GM12878 (cell line): ENCODE measurements at regions not wholly inside any gene's neighbourhood (a gene's known extent, or its start where the extent isn't known, plus 50 kb on each side); places are given as distances from the start of the nearest gene placed in this dataset.

ENCODE experiments used
- ATAC-seq: fragments of 200-7000 bp; cut with Tn5 transposase; 3 replicates; pipeline ENCODE4 v1.9.1; 2020; ENCODE audit warnings: mild to moderate bottlenecking, moderate library complexity
- BruUV-seq: library from RNA; stranded (reverse); fragments of 400-500 nt; replicated peaks from 2 replicates; lab custom pipeline; 2021; lab: Mats Ljungman, UMichigan
- CTCF ChIA-PET: fragments of 300-600 bp; sonication (Branson Sonifier 250); formaldehyde crosslinking; extraction: SDS; loops from one replicate; lab custom pipeline; 2021; ENCODE audit warnings: inconsistent platforms; lab: Yijun Ruan, JAX
- POLR2A ChIA-PET: fragments of 350-600 bp; formaldehyde crosslinking; extraction: SDS; loops from one replicate; lab custom pipeline; 2021; ENCODE audit warnings: inconsistent platforms; lab: Charles Lee
- RAD21 ChIA-PET: fragments of 300-600 bp; sonication (Branson Sonifier 250); formaldehyde crosslinking; loops from one replicate; lab custom pipeline; 2023; ENCODE audit warnings: antibody characterized with exemption; ENCODE audit not compliant: unreplicated experiment; lab: Charles Lee
- SMC1A ChIA-PET: fragments of 300-600 bp; sonication (Branson Sonifier 250); formaldehyde crosslinking; loops from one replicate; lab custom pipeline; 2023; ENCODE audit not compliant: unreplicated experiment, uncharacterized antibody; lab: Charles Lee
- DNase-seq: peaks from one replicate; pipeline ENCODE4 v3.0.0-alpha.2; 2011; ENCODE audit warnings: low read depth, low spot score
- FAIRE-seq: peaks from 3 replicates; lab custom pipeline; 2011; peaks lifted over from hg19 to GRCh38; lab: Jason Lieb, UNC
- H2AFZ ChIP-seq: 2 replicates; pipeline ENCODE4 v1.6.0; 2011; ENCODE audit warnings: low read depth, low read length, control low read depth; ENCODE audit not compliant: control insufficient read depth
- H3K27ac ChIP-seq: 2 replicates; pipeline ENCODE4 v1.5.1; 2011; ENCODE audit warnings: control low read depth; ENCODE audit not compliant: control insufficient read depth, insufficient read depth
- H3K27me3 ChIP-seq, 2 experiments: replicated peaks in 1 of 2; 2 replicates each; pipeline versions ENCODE4 v1.6.0 to v1.6.1; 2011; ENCODE audit warnings: low read length in 1 of 2; ENCODE audit not compliant: control insufficient read depth in 2 of 2, insufficient read depth in 2 of 2
- H3K36me3 ChIP-seq, 2 experiments: 2 replicates each; pipeline ENCODE4 v1.5.1; 2011; ENCODE audit warnings: low read length in 1 of 2; ENCODE audit not compliant: control insufficient read depth in 2 of 2, insufficient read depth in 2 of 2
- H3K4me1 ChIP-seq: 2 replicates; pipeline ENCODE4 v1.6.1; 2011; ENCODE audit warnings: mild to moderate bottlenecking, low read length, moderate library complexity, mixed read lengths; ENCODE audit not compliant: control insufficient read depth, insufficient read depth
- H3K4me2 ChIP-seq: 2 replicates; pipeline ENCODE4 v1.6.0; 2011; ENCODE audit warnings: control low read depth; ENCODE audit not compliant: control insufficient read depth, insufficient read depth
- H3K4me3 ChIP-seq: fragments of 200-600 bp; sonication (generic); 2 replicates; pipeline ENCODE4 v1.5.1; 2016
- H3K79me2 ChIP-seq: 2 replicates; pipeline ENCODE4 v1.6.0; 2011; ENCODE audit warnings: low read length; ENCODE audit not compliant: control insufficient read depth, insufficient read depth
- H3K9ac ChIP-seq: 2 replicates; pipeline ENCODE4 v1.8.0; 2011; ENCODE audit warnings: low read length, control low read depth, mixed read lengths; ENCODE audit not compliant: control insufficient read depth, insufficient read depth
- H3K9me3 ChIP-seq: replicated peaks from 3 replicates; pipeline ENCODE4 v1.5.1; 2011; ENCODE audit warnings: mild to moderate bottlenecking, low read length; ENCODE audit not compliant: control insufficient read depth, insufficient read depth
- H4K20me1 ChIP-seq: 2 replicates; pipeline ENCODE4 v1.6.0; 2011; ENCODE audit not compliant: control insufficient read depth, insufficient read depth
- CHD4 ChIP-seq: fragments of 200-600 bp; sonication (generic); IDR thresholded peaks from 2 replicates; pipeline ENCODE4 v1.6.1; 2016; ENCODE audit warnings: mild to moderate bottlenecking
- EP300 ChIP-seq, 2 experiments: fragments of 150-350 bp in 1 of 2; IDR thresholded peaks; 2 replicates each; pipeline ENCODE4 v1.6.1; 2011 to 2012; ENCODE audit warnings: low read depth in 2 of 2, low read length in 2 of 2, borderline replicate concordance in 1 of 2, improper control_type of control experiment in 1 of 2, inconsistent platforms in 1 of 2; ENCODE audit not compliant: control insufficient read depth in 1 of 2
- FOXK2 ChIP-seq: fragments of 450-650 bp; IDR thresholded peaks from 2 replicates; pipeline ENCODE4 v1.6.1; 2017; ENCODE audit warnings: mild to moderate bottlenecking, moderate library complexity
- JUND ChIP-seq: IDR thresholded peaks from 2 replicates; pipeline ENCODE4 v1.6.1; 2012; ENCODE audit warnings: low read depth, mild to moderate bottlenecking, low read length, improper control_type of control experiment, moderate library complexity
- MEF2A ChIP-seq: IDR thresholded peaks from 2 replicates; pipeline ENCODE4 v1.6.1; 2011; ENCODE audit warnings: low read depth, mild to moderate bottlenecking, low read length, moderate library complexity; ENCODE audit not compliant: insufficient read depth
- NBN ChIP-seq: fragments of 450-650 bp; IDR thresholded peaks from 2 replicates; pipeline ENCODE4 v1.6.1; 2016
- NFYA ChIP-seq: IDR thresholded peaks from 2 replicates; pipeline ENCODE4 v1.6.1; 2011; ENCODE audit warnings: low read depth, mild to moderate bottlenecking, low read length, improper control_type of control experiment, borderline replicate concordance
- NRF1 ChIP-seq: conservative IDR thresholded peaks from 2 replicates; pipeline ENCODE4 v1.6.1; 2011; ENCODE audit warnings: mild to moderate bottlenecking, low read depth, low read length, improper control_type of control experiment
- PML ChIP-seq: IDR thresholded peaks from 2 replicates; pipeline ENCODE4 v1.6.1; 2012; ENCODE audit warnings: low read length, inconsistent platforms
- RAD51 ChIP-seq: fragments of 450-650 bp; IDR thresholded peaks from 2 replicates; pipeline ENCODE4 v1.6.1; 2016; ENCODE audit warnings: moderate library complexity, mild to moderate bottlenecking, inconsistent platforms
- RCOR1 ChIP-seq: conservative IDR thresholded peaks from 2 replicates; pipeline ENCODE4 v1.6.1; 2012; ENCODE audit warnings: low read depth, low read length, improper control_type of control experiment
- USF1 ChIP-seq: IDR thresholded peaks from 2 replicates; pipeline ENCODE4 v1.6.1; 2011; ENCODE audit warnings: borderline replicate concordance, low read depth, mild to moderate bottlenecking, moderate library complexity, mixed read lengths, low read length; ENCODE audit not compliant: insufficient read depth; ENCODE audit errors: extremely low read length
- WGBS: methylation state at CpG from one replicate; pipeline ENCODE4 v1.1.6; 2016; ENCODE audit warnings: low lambda C conversion rate; ENCODE audit not compliant: insufficient replicate concordance, insufficient coverage; ENCODE audit errors: missing lambda C conversion rate; 5-methylcytosine and 5-hydroxymethylcytosine counted together
- in situ Hi-C: fragments of 300-500 bp; cut with MboI; formaldehyde crosslinking; loops from 9 replicates; pipeline ENCODE4 v1.14.3; 2018; ENCODE audit warnings: mixed read lengths
- intact Hi-C: fragments of 100-400 bp; cut with micrococcal nuclease; formaldehyde crosslinking; loops from one replicate; pipeline ENCODE4 v1.14.2; 2022; ENCODE audit not compliant: unreplicated experiment
- TF ChIP-seq, protein P1 (sequence below): IDR thresholded peaks from 2 replicates; pipeline ENCODE4 v1.6.1; 2012; ENCODE audit warnings: improper control_type of control experiment, low read depth, low read length; ENCODE audit not compliant: insufficient replicate concordance
- TF ChIP-seq, protein P2 (sequence below): fragments of 450-650 bp; conservative IDR thresholded peaks from 2 replicates; pipeline ENCODE4 v1.6.1; 2017; ENCODE audit warnings: mild to moderate bottlenecking, moderate library complexity
- TF ChIP-seq, protein P3 (sequence below): IDR thresholded peaks from 2 replicates; pipeline ENCODE4 v1.6.1; 2011; ENCODE audit warnings: mild to moderate bottlenecking, low read depth, low read length, moderate library complexity; ENCODE audit not compliant: insufficient replicate concordance

DNA sequence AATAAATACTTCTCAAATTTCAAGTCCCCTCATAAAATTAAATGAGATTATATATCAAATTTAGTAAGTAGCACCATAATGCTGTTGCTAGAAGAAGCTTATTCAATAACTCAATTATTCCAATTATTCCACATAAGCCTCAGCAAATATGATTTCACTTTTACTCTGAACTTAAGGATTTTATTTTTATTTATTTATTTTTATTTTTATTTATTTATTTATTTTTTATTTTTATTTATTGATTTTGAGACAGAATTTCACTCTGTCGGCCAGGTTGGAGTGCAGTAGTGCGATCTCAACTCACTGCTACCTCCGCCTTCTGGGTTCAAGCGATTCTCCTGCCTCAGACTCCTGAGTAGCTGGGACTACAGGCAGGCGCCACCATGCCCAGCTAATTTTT lies 1308.3 kb upstream of the CDH9 start:
- FAIRE-seq, result no peak
- in situ Hi-C loops, result no loop called here
- TF ChIP-seq PML (no peak), NRF1 (no peak), NBN (no peak), FOXK2 (no peak), EP300 (IDR thresholded peaks at IDR 0.05; ENCODE audit: borderline replicate concordance in 1 of 2, control insufficient read depth in 1 of 2, low read depth in 2 of 2, low read length in 2 of 2) (no peak), NFYA (no peak), USF1 (no peak), RCOR1 (no peak), JUND (no peak), CHD4 (no peak), MEF2A (no peak), RAD51 (no peak)
- TF ChIP-seq, protein P1, sequence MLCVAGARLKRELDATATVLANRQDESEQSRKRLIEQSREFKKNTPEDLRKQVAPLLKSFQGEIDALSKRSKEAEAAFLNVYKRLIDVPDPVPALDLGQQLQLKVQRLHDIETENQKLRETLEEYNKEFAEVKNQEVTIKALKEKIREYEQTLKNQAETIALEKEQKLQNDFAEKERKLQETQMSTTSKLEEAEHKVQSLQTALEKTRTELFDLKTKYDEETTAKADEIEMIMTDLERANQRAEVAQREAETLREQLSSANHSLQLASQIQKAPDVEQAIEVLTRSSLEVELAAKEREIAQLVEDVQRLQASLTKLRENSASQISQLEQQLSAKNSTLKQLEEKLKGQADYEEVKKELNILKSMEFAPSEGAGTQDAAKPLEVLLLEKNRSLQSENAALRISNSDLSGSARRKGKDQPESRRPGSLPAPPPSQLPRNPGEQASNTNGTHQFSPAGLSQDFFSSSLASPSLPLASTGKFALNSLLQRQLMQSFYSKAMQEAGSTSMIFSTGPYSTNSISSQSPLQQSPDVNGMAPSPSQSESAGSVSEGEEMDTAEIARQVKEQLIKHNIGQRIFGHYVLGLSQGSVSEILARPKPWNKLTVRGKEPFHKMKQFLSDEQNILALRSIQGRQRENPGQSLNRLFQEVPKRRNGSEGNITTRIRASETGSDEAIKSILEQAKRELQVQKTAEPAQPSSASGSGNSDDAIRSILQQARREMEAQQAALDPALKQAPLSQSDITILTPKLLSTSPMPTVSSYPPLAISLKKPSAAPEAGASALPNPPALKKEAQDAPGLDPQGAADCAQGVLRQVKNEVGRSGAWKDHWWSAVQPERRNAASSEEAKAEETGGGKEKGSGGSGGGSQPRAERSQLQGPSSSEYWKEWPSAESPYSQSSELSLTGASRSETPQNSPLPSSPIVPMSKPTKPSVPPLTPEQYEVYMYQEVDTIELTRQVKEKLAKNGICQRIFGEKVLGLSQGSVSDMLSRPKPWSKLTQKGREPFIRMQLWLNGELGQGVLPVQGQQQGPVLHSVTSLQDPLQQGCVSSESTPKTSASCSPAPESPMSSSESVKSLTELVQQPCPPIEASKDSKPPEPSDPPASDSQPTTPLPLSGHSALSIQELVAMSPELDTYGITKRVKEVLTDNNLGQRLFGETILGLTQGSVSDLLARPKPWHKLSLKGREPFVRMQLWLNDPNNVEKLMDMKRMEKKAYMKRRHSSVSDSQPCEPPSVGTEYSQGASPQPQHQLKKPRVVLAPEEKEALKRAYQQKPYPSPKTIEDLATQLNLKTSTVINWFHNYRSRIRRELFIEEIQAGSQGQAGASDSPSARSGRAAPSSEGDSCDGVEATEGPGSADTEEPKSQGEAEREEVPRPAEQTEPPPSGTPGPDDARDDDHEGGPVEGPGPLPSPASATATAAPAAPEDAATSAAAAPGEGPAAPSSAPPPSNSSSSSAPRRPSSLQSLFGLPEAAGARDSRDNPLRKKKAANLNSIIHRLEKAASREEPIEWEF, result no peak
- TF ChIP-seq, protein P2, sequence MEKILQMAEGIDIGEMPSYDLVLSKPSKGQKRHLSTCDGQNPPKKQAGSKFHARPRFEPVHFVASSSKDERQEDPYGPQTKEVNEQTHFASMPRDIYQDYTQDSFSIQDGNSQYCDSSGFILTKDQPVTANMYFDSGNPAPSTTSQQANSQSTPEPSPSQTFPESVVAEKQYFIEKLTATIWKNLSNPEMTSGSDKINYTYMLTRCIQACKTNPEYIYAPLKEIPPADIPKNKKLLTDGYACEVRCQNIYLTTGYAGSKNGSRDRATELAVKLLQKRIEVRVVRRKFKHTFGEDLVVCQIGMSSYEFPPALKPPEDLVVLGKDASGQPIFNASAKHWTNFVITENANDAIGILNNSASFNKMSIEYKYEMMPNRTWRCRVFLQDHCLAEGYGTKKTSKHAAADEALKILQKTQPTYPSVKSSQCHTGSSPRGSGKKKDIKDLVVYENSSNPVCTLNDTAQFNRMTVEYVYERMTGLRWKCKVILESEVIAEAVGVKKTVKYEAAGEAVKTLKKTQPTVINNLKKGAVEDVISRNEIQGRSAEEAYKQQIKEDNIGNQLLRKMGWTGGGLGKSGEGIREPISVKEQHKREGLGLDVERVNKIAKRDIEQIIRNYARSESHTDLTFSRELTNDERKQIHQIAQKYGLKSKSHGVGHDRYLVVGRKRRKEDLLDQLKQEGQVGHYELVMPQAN, result no peak
- TF ChIP-seq, protein P3, sequence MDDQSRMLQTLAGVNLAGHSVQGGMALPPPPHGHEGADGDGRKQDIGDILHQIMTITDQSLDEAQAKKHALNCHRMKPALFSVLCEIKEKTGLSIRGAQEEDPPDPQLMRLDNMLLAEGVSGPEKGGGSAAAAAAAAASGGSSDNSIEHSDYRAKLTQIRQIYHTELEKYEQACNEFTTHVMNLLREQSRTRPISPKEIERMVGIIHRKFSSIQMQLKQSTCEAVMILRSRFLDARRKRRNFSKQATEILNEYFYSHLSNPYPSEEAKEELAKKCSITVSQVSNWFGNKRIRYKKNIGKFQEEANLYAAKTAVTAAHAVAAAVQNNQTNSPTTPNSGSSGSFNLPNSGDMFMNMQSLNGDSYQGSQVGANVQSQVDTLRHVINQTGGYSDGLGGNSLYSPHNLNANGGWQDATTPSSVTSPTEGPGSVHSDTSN, result no peak

More for the DNA sequence above, 1308.3 kb upstream of the CDH9 start:
- ATAC-seq, result no peak
- intact Hi-C loops, result loop anchor here (10.0 kb wide), 1 partner anchor 548 kb away; no protein-coding TSS in a partner anchor
- no peak for DNase-seq
- H4K20me1 ChIP-seq, result no peaks in the 10 kb centered on the region
- H3K4me2 ChIP-seq, result no peak overlapping the region
- no peak overlapping the region for H3K4me3 ChIP-seq
- no peak overlapping the region for H3K27ac ChIP-seq
- no peak overlapping the region for H2AFZ ChIP-seq
- ChIA-PET CTCF (interaction anchor here (1.1 to 5.3 kb wide), 4 partner anchors 127 to 420 kb away, joined by 3 to 36 read pairs (median 3); no protein-coding TSS in a partner anchor), RAD21 (no interaction called here), SMC1A (interaction anchor here (0.7 to 4.8 kb wide), 5 partner anchors 49 to 419 kb away, joined by 3 to 41 read pairs (median 19); no protein-coding TSS in a partner anchor), POLR2A (no interaction called here)
- no peaks in the 10 kb centered on the region for H3K4me1 ChIP-seq
- H3K9ac ChIP-seq, result no peak overlapping the region
- WGBS, result 54% methylated on average over 5 of the region's 5 CpGs
- BruUV-seq, result no TSS peak
- H3K9me3 ChIP-seq, result no peaks in the 10 kb centered on the region
- no peaks in the 10 kb centered on the region for H3K27me3 ChIP-seq
- no peaks in the 10 kb centered on the region for H3K36me3 ChIP-seq
- no peaks in the 10 kb centered on the region for H3K79me2 ChIP-seq
